Bronchial epithelial cell (primary cell): ENCODE measurements at regions not wholly inside any gene's neighbourhood (a gene's known extent, or its start where the extent isn't known, plus 50 kb on each side); places are given as distances from the start of the nearest gene placed in this dataset.

Experiments used
- DNase-seq: peaks from one replicate; pipeline ENCODE4 v3.0.0-alpha.2; 2010; ENCODE audit warnings: low read depth
- FAIRE-seq: peaks from 2 replicates; lab custom pipeline; 2011; peaks lifted over from hg19 to GRCh38; lab: Jason Lieb, UNC
- H3K27me3 ChIP-seq: 2 replicates; pipeline ENCODE4 v1.5.1; 2011; ENCODE audit warnings: low read length; ENCODE audit not compliant: control insufficient read depth, insufficient read depth
- H3K36me3 ChIP-seq: 2 replicates; pipeline ENCODE4 v1.5.1; 2011; ENCODE audit warnings: low read length; ENCODE audit not compliant: control insufficient read depth, insufficient read depth
- H3K4me3 ChIP-seq: 2 replicates; pipeline ENCODE4 v1.5.1; 2011; ENCODE audit warnings: mild to moderate bottlenecking, low read depth, low read length, control low read depth
- CTCF ChIP-seq: IDR thresholded peaks from 2 replicates; pipeline ENCODE4 v1.5.1; 2011; ENCODE audit warnings: mild to moderate bottlenecking, moderate library complexity, low read length, control low read depth, inconsistent platforms; ENCODE audit not compliant: insufficient read depth, severe bottlenecking

DNA sequence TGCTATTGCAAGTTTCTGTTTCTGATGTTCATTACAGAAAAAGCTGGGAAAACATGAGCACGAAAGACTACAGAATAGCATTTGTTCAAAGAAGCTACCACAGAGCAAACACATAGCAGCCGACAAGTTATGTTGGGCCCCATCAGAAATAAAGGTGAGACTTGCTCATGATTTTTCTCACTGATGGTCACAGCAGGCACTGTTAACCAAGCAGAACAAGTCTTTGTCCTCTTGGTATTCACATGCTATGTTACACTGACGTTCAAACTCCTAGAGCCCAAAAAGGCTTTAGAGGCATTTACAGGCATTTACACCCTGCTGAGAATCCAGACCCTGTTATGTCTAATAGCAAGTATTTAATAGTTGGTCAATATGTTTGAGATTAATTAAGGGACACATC is 235.0 kb upstream of the HNMT start:
- DNase-seq = no peak
- Histone ChIP-seq H3K4me3 (no peak overlapping the region), H3K27me3 (no peaks in the 10 kb centered on the region), H3K36me3 (no peaks in the 10 kb centered on the region)
- FAIRE-seq = no peak
- no peak for TF ChIP-seq CTCF

DNA sequence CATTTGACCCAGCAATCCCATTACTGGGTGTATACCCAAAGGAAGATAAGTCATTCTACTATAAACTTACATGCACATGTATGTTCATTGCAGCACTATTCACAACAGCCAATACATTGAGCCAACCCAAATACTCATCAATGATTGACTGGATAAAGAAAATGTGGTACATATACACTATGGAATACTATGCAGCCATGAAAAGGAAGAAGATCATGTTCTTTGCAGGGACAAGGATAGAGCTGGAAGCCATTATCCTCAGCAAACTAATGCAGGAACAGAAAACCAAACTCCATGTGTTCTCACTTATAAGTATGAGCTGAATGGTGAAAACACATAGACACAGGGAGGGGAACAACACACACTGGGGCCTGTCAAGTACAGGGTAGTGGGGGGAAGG is 226.7 kb upstream of the HNMT start:
- DNase-seq (no peak), FAIRE-seq (no peak)
- Histone ChIP-seq H3K27me3 (no peaks in the 10 kb centered on the region), H3K36me3 (no peaks in the 10 kb centered on the region), H3K4me3 (no peak overlapping the region)
- no peak for TF ChIP-seq CTCF

- TF ChIP-seq CTCF = no peak
- H3K4me3 ChIP-seq = no peak overlapping the region
- FAIRE-seq (no peak), DNase-seq (no peak)
- H3K36me3 ChIP-seq = no peaks in the 10 kb centered on the region
- H3K27me3 ChIP-seq = no peaks in the 10 kb centered on the region
Observed at GRCh38 chr2:137741784-137742362, 222.4 kb upstream of the HNMT start.

- Histone ChIP-seq H3K4me3 (no peak overlapping the region), H3K36me3 (no peaks in the 10 kb centered on the region), H3K27me3 (no peaks in the 10 kb centered on the region)
- DNase-seq (no peak), FAIRE-seq (no peak)
- no peak for TF ChIP-seq CTCF
Observed at GRCh38 chr2:137747509-137747908, 216.8 kb upstream of the HNMT start.

GRCh38 chr2:137748533-137748932 is 215.7 kb upstream of the HNMT start:
- no peak for FAIRE-seq
- DNase-seq = no peak
- no peak for TF ChIP-seq CTCF
- no peaks in the 10 kb centered on the region for H3K27me3 ChIP-seq
- no peaks in the 10 kb centered on the region for H3K36me3 ChIP-seq
- no peak overlapping the region for H3K4me3 ChIP-seq

DNA sequence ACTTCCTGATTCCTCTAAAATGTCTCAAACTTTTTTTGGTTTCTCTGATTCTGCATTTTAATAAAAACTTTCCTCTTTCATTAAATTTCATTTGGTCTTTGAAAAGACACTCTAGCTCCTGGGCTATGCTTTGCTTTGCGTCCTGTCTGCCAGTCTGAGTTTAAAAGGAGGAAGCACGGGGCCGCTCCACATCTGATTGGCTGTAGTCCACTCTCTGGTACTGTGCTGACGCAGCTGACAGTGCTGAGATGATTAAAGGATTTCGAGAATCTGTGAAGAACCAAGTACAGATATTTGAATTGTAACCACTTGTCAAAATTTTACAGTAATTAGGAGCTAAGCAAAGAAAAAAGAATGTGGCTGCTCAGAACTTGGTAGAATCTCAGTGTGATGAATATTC is 199.6 kb upstream of the HNMT start:
- FAIRE-seq = no peak
- no peak for TF ChIP-seq CTCF
- DNase-seq = no peak
- Histone ChIP-seq H3K27me3 (no peaks in the 10 kb centered on the region), H3K36me3 (no peaks in the 10 kb centered on the region), H3K4me3 (no peak overlapping the region)
